ENCODE measurements at regions not wholly inside any gene's neighbourhood (a gene's known extent, or its start where the extent isn't known, plus 50 kb on each side); places are given as distances from the start of the nearest gene placed in this dataset.

DNA sequence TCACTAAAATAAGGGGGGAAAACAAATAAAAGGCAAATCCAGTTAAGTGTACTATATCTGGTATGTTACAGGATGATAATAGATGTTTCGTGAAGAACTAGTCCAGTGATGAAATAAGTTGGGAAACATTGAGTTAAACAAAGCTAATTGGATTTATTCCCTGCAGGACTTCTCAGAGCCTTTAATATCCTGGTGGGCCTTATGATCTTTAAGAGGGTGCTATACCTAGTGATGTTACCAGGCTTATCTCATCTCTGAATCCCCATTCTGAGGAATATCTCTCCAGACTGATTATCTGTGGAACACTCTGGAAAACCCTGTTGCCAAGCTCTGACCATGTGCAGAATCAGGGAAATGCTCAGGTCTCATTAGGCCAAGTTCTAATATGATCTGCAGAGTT is 54.8 kb upstream of the POMGNT2 start:
- no peak for DNase-seq (ENCODE audit: low spot score)
- no peak for TF ChIP-seq CTCF (IDR thresholded peaks at IDR 0.05; ENCODE audit: extremely low read depth, missing control alignments)

DNA sequence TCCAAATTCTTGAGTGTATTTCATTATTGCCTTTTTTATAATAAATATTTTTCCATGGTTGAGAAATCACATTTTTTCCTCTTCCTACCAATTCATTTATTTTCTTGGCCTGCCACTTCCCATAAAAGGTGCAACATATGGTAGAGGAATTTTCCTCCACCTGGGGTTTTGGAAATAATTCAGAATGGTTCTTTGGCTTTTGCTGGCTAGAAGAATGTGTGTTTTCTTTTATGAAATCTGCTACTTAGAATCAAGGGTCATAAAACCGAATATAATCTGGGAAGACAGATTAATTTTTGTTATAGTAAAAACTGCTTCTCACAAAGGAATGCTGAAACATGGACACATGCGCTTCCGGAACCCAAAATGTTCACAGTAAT is 54.0 kb upstream of the POMGNT2 start:
- DNase-seq (ENCODE audit: low spot score), result no peak
- no peak for TF ChIP-seq CTCF (IDR thresholded peaks at IDR 0.05; ENCODE audit: extremely low read depth, missing control alignments)

DNA sequence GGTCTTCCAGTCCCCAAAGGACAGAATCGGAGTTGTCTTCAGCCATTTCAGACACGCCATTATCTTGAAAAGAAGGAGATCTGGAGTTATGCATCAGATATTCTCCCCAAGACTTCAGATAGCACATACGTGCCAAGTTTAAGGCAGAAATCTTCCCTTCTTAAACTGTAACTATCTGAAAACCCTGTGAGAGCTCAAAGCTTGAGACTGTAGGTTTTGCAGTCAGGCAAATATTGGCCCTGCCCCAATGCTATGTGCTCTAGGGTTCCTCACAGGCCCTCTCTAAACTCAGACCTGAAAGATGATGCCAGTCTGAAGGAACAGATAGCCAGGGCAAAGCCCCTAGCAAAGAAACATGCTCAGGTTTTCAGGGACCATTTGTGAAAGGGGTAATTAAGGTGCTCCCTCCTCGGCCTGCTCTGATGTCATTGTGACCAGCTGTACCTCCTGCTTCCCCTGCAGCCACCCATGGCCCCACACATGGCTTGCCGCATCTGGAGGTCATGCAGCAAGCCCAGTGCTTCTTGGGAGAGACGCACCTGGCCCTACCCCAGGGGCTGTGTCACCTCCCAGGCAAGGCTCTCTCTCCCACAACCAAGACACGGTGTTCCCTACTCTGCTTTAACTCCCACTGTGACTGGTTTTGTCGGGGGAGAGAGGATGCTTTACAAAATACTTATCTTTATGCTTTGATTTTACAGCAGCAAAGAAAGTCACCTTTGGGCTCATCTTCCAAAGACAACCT is 53.4 kb upstream of the POMGNT2 start:
- no peak for DNase-seq (ENCODE audit: low spot score)
- TF ChIP-seq CTCF (IDR thresholded peaks at IDR 0.05; ENCODE audit: extremely low read depth, missing control alignments), result no peak

- no peak for TF ChIP-seq CTCF (IDR thresholded peaks at IDR 0.05; ENCODE audit: extremely low read depth, missing control alignments)
- no peak for DNase-seq (ENCODE audit: low spot score)
These were observed 51.1 kb upstream of the POMGNT2 start for GRCh38 chr3:43156812-43157455.

- DNase-seq (ENCODE audit: low spot score), result no peak
- no peak for TF ChIP-seq CTCF (IDR thresholded peaks at IDR 0.05; ENCODE audit: extremely low read depth, missing control alignments)
These were observed 49.7 kb upstream of the POMGNT2 start for GRCh38 chr3:43155464-43156121.

Measured in GM20000 (cell line).